ENCODE measurements at regions not wholly inside any gene's neighbourhood (a gene's known extent, or its start where the extent isn't known, plus 50 kb on each side); places are given as distances from the start of the nearest gene placed in this dataset.

GRCh38 chr6:56767435-56767834 is 124.7 kb upstream of the DST start:
- Histone ChIP-seq H3K9me2 (replicated peaks; ENCODE audit: low read depth, low read length) (no peaks in the 10 kb centered on the region), H3K4me3 (ENCODE audit: low read length, poor library complexity, severe bottlenecking) (no peak overlapping the region), H3K9me3 (ENCODE audit: insufficient read depth, low read depth, low read length) (no peaks in the 10 kb centered on the region), H3K9ac (ENCODE audit: low read depth, low read length, poor library complexity, severe bottlenecking) (no peak overlapping the region), H4K20me1 (ENCODE audit: insufficient read depth, low read length, poor library complexity, severe bottlenecking) (no peaks in the 10 kb centered on the region), H3F3A (ENCODE audit: low read depth) (no peaks in the 10 kb centered on the region), H3K4me1 (ENCODE audit: insufficient read depth, low read length, poor library complexity, severe bottlenecking) (peaks cover 14% of the 10 kb centered on the region), H3K36me3 (ENCODE audit: insufficient read depth, low read length) (no peaks in the 10 kb centered on the region), H3K27me3 (ENCODE audit: insufficient read depth, low read length, poor library complexity, severe bottlenecking) (no peaks in the 10 kb centered on the region), H2AFZ (ENCODE audit: low read length) (no peak overlapping the region), H3K79me2 (ENCODE audit: insufficient read depth, low read length) (no peaks in the 10 kb centered on the region), H3K4me2 (ENCODE audit: low read depth, low read length, poor library complexity, severe bottlenecking) (no peak overlapping the region)
- TF ChIP-seq EZH2phosphoT487 (IDR thresholded peaks at IDR 0.05; ENCODE audit: borderline replicate concordance) (no peak), CTCF (conservative IDR thresholded peaks at IDR 0.05; ENCODE audit: low read length) (no peak)

GRCh38 chr6:56766806-56767178 is 124.1 kb upstream of the DST start:
- Histone ChIP-seq H3F3A (ENCODE audit: low read depth) (no peaks in the 10 kb centered on the region), H3K79me2 (ENCODE audit: insufficient read depth, low read length) (no peaks in the 10 kb centered on the region), H3K36me3 (ENCODE audit: insufficient read depth, low read length) (no peaks in the 10 kb centered on the region), H3K27me3 (ENCODE audit: insufficient read depth, low read length, poor library complexity, severe bottlenecking) (no peaks in the 10 kb centered on the region), H3K4me1 (ENCODE audit: insufficient read depth, low read length, poor library complexity, severe bottlenecking) (peaks cover 14% of the 10 kb centered on the region), H2AFZ (ENCODE audit: low read length) (no peak overlapping the region), H3K4me2 (ENCODE audit: low read depth, low read length, poor library complexity, severe bottlenecking) (no peak overlapping the region), H3K9me3 (ENCODE audit: insufficient read depth, low read depth, low read length) (no peaks in the 10 kb centered on the region), H3K4me3 (ENCODE audit: low read length, poor library complexity, severe bottlenecking) (no peak overlapping the region), H3K9me2 (replicated peaks; ENCODE audit: low read depth, low read length) (no peaks in the 10 kb centered on the region), H4K20me1 (ENCODE audit: insufficient read depth, low read length, poor library complexity, severe bottlenecking) (no peaks in the 10 kb centered on the region), H3K9ac (ENCODE audit: low read depth, low read length, poor library complexity, severe bottlenecking) (no peak overlapping the region)
- TF ChIP-seq EZH2phosphoT487 (IDR thresholded peaks at IDR 0.05; ENCODE audit: borderline replicate concordance) (no peak), CTCF (conservative IDR thresholded peaks at IDR 0.05; ENCODE audit: low read length) (no peak)

GRCh38 chr6:56766139-56766805 is 123.6 kb upstream of the DST start:
- Histone ChIP-seq H3K4me3 (ENCODE audit: low read length, poor library complexity, severe bottlenecking) (no peak overlapping the region), H3K79me2 (ENCODE audit: insufficient read depth, low read length) (no peaks in the 10 kb centered on the region), H2AFZ (ENCODE audit: low read length) (no peak overlapping the region), H3F3A (ENCODE audit: low read depth) (no peaks in the 10 kb centered on the region), H4K20me1 (ENCODE audit: insufficient read depth, low read length, poor library complexity, severe bottlenecking) (no peaks in the 10 kb centered on the region), H3K9ac (ENCODE audit: low read depth, low read length, poor library complexity, severe bottlenecking) (no peak overlapping the region), H3K9me2 (replicated peaks; ENCODE audit: low read depth, low read length) (no peaks in the 10 kb centered on the region), H3K4me2 (ENCODE audit: low read depth, low read length, poor library complexity, severe bottlenecking) (no peak overlapping the region), H3K4me1 (ENCODE audit: insufficient read depth, low read length, poor library complexity, severe bottlenecking) (peaks cover 14% of the 10 kb centered on the region), H3K36me3 (ENCODE audit: insufficient read depth, low read length) (no peaks in the 10 kb centered on the region), H3K27me3 (ENCODE audit: insufficient read depth, low read length, poor library complexity, severe bottlenecking) (no peaks in the 10 kb centered on the region), H3K9me3 (ENCODE audit: insufficient read depth, low read depth, low read length) (no peaks in the 10 kb centered on the region)
- TF ChIP-seq EZH2phosphoT487 (IDR thresholded peaks at IDR 0.05; ENCODE audit: borderline replicate concordance) = no peak
- TF ChIP-seq CTCF (conservative IDR thresholded peaks at IDR 0.05; ENCODE audit: low read length) = no peak
